AG09319 (cell line): ENCODE measurements at regions not wholly inside any gene's neighbourhood (a gene's known extent, or its start where the extent isn't known, plus 50 kb on each side); places are given as distances from the start of the nearest gene placed in this dataset.
"Not testable (repeated sequence)": the region's sequence is repeated elsewhere in the genome, so short reads cannot be mapped to it uniquely, and the experiment has no call there.

Source experiments
- DNase-seq: peaks from one replicate; pipeline ENCODE4 v3.0.0-alpha.2; 2010; ENCODE audit warnings: low read depth; ENCODE audit errors: extremely low read depth
- CTCF ChIP-seq: IDR thresholded peaks from 2 replicates; pipeline ENCODE4 v1.5.1; 2011; ENCODE audit warnings: low read depth, mild to moderate bottlenecking, inconsistent platforms, low read length, moderate library complexity

GRCh38 chr17:27009087-27009486 lies 284.8 kb upstream of the WSB1 start:
- TF ChIP-seq CTCF, result no peak
- DNase-seq, result no peak

- not testable (repeated sequence) for DNase-seq
Measured at GRCh38 chr17:27010138-27010537, 283.8 kb upstream of the WSB1 start.

- not testable (repeated sequence) for DNase-seq
Measured at GRCh38 chr17:27030552-27030951, 263.4 kb upstream of the WSB1 start.

GRCh38 chr17:27038676-27039075 lies 255.2 kb upstream of the WSB1 start:
- no peak for DNase-seq
- no peak for TF ChIP-seq CTCF

- not testable (repeated sequence) for DNase-seq
Measured at GRCh38 chr17:27045039-27045438, 248.9 kb upstream of the WSB1 start.

- DNase-seq, result no peak
- no peak for TF ChIP-seq CTCF
Measured at GRCh38 chr17:27049104-27049784, 244.7 kb upstream of the WSB1 start.

GRCh38 chr17:27065588-27065987 lies 228.3 kb upstream of the WSB1 start:
- DNase-seq, result no peak
- no peak for TF ChIP-seq CTCF

GRCh38 chr17:27066315-27066714 lies 227.6 kb upstream of the WSB1 start:
- TF ChIP-seq CTCF, result no peak
- DNase-seq, result no peak

- no peak for TF ChIP-seq CTCF
- no peak for DNase-seq
Measured at GRCh38 chr17:27069842-27070508, 223.9 kb upstream of the WSB1 start.
